MM.1S (cell line): ENCODE measurements at regions not wholly inside any gene's neighbourhood (a gene's known extent, or its start where the extent isn't known, plus 50 kb on each side); places are given as distances from the start of the nearest gene placed in this dataset.

Experiments used
- CTCF ChIP-seq: fragments of 300-600 bp; sonication (generic); IDR thresholded peaks from 2 replicates; pipeline ENCODE4 v1.5.1; 2016; ENCODE audit warnings: antibody characterized with exemption, low read length, mixed read lengths
- EZH2 ChIP-seq: fragments of 300-600 bp; sonication (generic); optimal IDR thresholded peaks from 2 replicates; pipeline ENCODE3; 2017; ENCODE audit warnings: low read depth, mild to moderate bottlenecking, antibody characterized with exemption, low read length, mixed read lengths
- EZH2phosphoT487 ChIP-seq: fragments of 300-600 bp; sonication (generic); IDR thresholded peaks from 2 replicates; pipeline ENCODE4 v1.6.1; 2018; ENCODE audit warnings: antibody characterized with exemption, low read length

- TF ChIP-seq CTCF (no peak), EZH2phosphoT487 (no peak), EZH2 (no peak)
Measured at GRCh38 chr3:77837456-77838025, 797.6 kb downstream of the ROBO2 start.
